SIG-M5 treated with dmso at 0.1 percent for 504 hours (cell line): ENCODE measurements at regions not wholly inside any gene's neighbourhood (a gene's known extent, or its start where the extent isn't known, plus 50 kb on each side); places are given as distances from the start of the nearest gene placed in this dataset.

Source experiments
- DNase-seq: peaks from one replicate; lab custom pipeline; 2025; ENCODE audit not compliant: unreplicated experiment; lab: John Stamatoyannopoulos, UW

- DNase-seq: no peak
These were observed 107.1 kb upstream of the TSHZ2 start for GRCh38 chr20:52864916-52865605.

- no peak for DNase-seq
These were observed 112.8 kb upstream of the TSHZ2 start for GRCh38 chr20:52859156-52859876.

DNA sequence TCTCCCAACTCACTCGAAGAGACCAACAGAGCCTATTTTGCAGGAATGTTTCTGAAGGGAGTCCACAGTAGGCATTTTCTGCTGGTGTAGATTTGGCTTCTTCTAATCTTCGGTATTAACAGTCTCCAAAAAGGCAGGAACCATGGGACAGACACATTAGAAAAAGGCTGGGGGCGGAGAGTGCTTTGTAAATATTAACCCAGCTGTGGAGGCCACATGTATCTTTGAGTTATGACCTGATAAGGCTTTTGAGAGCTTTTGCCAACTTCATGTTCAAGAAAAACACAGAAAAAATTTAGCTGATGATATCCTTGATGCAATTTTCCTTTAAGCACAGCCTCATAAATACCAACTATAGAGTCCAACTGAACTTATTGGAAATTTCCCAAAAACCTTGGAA lies 119.4 kb upstream of the TSHZ2 start:
- no peak for DNase-seq

DNA sequence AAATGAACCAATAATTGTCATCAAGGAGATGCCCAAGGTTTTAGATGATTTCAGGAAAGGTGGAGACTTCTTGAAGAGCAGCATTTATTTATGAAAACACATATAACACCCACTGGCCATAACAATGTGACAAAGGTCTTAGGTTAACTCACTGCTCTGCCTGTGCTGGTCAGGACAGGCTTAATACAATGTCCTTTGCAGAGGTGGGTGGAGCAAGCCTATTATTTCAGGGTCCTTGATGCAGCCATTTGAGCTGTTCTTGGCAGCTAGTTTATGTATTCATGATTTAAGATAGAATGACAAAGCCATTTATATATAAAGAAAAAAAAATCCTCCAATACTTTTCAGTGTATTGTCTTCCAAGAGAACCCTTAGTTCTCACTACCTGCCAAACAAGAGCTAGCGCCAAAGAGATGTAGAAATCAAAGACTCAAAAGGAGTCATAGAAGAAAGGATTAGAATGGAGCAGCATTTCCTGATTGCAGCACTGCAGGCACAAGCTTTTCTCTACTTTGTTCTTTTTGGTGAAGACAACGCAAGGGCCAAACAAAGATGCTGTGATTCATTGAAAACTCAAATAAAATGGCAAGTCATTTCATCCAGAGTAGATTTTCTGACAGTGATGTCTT lies 124.3 kb upstream of the TSHZ2 start:
- no peak for DNase-seq

DNA sequence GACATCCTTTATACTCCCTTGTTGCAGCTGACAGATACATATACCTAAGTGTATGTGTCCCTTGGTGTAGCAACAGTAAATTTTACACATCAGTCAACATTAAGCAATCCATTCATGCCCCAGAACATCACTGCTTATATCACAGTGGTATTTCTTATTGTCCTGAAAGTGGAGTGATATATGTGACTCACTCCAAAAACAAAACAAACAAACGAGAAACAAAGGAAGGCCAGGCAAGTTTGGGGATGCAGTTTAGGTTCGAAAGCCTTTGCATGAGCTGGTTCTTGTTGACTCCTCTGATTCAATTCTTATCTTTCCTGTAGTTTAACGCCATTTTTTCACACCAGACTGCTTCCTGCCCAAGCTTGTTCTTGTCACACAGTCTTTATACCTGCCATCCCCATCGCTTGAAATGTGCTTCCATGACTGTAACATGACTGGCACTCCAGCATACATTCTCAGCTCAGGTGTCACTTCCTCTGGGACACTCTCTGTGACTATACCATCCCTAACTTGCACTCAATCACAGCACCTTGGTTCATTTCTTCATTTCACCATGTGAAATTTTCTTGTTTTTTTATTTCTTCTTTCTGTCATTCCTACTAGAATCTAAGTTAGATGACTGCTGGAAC lies 125.0 kb upstream of the TSHZ2 start:
- no peak for DNase-seq

- DNase-seq: no peak
These were observed 127.1 kb upstream of the TSHZ2 start for GRCh38 chr20:52845044-52845443.

DNA sequence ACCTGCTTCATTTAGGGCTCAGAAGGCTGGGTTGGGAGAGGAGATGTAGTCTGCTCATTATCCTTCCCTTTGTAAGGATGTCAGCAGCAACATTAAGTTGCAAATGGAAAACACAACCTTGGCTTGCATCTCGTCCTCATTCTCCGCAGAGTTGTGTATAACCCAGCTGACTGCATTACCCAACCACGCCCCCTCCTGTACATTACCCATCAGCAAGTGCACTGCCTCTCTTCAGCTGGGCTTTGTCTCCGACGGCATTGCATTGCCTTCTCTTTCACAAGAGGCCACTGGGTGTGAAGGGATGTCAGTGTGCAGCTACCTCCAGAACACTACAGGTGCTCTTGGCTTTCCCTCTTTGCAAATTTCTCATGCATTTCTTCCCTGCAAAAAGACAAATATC lies 128.7 kb upstream of the TSHZ2 start:
- no peak for DNase-seq

- DNase-seq: no peak
These were observed 131.2 kb upstream of the TSHZ2 start for GRCh38 chr20:52841003-52841402.

- DNase-seq: no peak
These were observed 132.1 kb upstream of the TSHZ2 start for GRCh38 chr20:52840041-52840440.

- DNase-seq: no peak
These were observed 133.5 kb upstream of the TSHZ2 start for GRCh38 chr20:52838510-52839241.

DNA sequence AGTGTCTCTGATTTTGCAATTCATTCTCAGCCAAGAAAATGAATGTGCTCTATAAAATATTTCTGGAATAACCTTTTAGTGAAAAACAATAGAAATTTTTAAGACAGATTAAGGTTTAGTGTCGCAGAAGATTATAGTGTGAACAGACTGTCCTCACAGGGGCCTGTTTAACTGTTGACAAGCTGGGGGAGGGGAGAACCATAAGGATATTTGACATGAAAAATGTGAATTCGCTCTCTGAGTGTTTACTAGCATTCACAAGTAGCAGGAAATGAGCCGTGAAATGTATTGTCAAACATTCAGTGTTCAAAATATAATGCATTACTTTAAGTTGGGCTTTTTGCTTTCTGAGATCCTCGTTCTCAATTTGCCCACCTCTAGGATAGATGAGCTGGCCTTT lies 134.8 kb upstream of the TSHZ2 start:
- DNase-seq: no peak

DNA sequence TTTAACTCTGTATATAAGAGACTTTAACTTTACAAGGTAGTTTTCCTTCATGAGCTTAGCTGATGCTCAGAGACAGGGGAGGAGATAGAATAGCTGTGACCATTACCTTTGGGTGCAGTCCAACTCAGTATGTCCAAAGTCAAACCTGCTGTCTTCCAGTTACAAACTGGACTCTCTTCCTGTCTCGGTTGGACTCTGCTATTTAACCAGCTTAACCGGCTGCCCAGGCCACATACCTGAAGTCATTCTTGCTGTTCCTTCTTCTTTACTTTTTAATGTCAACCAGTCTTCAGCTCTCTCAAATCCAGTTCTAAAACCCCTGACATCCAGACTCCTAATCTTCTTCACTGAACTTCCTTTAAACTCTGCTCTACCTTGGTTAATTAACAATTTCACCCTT lies 138.3 kb upstream of the TSHZ2 start:
- DNase-seq: no peak

DNA sequence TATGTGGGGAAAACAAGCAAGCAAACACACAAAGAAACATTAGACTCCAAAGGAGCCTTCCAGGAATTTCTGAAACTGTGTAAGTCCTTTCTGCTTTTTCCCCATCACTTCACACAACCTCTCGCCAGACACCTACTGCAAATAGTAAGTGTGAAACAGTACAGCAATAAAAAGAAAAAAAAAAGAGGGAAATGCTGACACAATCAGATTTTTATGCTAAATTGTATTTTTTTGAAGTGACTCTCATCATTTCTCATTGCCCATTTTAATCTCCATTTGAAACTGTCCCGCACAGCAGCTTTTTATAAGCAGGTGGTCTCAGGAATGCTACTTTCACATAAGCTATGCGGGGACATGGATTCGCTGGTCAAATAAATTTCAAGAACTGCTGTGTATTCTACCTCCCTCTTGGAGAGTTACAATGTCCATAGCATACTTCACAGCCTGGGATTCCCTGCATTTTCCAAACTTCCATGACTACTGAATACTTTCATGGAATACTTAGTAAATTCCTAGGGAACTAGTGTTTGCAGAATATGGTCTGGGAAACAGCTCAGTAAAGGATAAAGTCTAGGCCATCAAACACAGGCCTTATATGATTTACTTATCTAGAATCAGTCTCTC lies 139.9 kb upstream of the TSHZ2 start:
- no peak for DNase-seq

- no peak for DNase-seq
These were observed 141.6 kb upstream of the TSHZ2 start for GRCh38 chr20:52830598-52830997.

GRCh38 chr20:52829111-52829510 lies 143.0 kb upstream of the TSHZ2 start:
- no peak for DNase-seq

- no peak for DNase-seq
These were observed 144.0 kb upstream of the TSHZ2 start for GRCh38 chr20:52828199-52828598.

GRCh38 chr20:52826722-52827121 lies 145.4 kb upstream of the TSHZ2 start:
- DNase-seq: no peak

- no peak for DNase-seq
These were observed 145.8 kb upstream of the TSHZ2 start for GRCh38 chr20:52826321-52826720.

GRCh38 chr20:52824494-52825216 lies 147.5 kb upstream of the TSHZ2 start:
- no peak for DNase-seq

DNA sequence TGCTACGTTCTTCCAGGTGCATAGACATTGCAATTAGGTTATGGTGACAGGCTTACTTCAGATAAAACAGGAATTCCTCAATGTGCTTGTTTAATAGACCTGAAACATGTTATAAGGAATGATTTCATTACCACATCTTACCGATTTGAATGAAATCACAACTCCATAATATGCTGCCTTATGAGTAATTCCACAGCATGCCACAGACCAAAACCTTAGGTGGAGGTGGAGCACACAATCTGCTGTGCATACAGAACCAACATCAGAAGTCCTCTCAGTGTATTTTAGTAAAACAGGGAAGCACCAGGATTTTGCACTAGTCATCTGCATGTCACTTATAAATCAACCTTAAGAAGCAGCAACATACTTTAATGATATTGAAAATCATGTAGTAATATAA lies 148.9 kb upstream of the TSHZ2 start:
- DNase-seq: no peak
